H9 (cell line): ENCODE measurements at regions not wholly inside any gene's neighbourhood (a gene's known extent, or its start where the extent isn't known, plus 50 kb on each side); places are given as distances from the start of the nearest gene placed in this dataset.

ENCODE experiments used
- DNase-seq: peaks from one replicate; pipeline ENCODE4 v3.0.0-alpha.2; 2017
- H2AFZ ChIP-seq: one replicate; pipeline ENCODE4 v1.6.1; 2013; ENCODE audit warnings: mild to moderate bottlenecking, low read length, control low read depth, moderate library complexity
- H2AK5ac ChIP-seq: 2 replicates; pipeline ENCODE4 v1.6.1; 2013; ENCODE audit warnings: low read length, control low read depth, mixed read lengths; ENCODE audit not compliant: insufficient read length
- H2BK120ac ChIP-seq: one replicate; pipeline ENCODE4 v1.6.1; 2013; ENCODE audit warnings: low read depth, mild to moderate bottlenecking, low read length, control low read depth, inconsistent platforms; ENCODE audit not compliant: poor library complexity, severe bottlenecking
- H2BK12ac ChIP-seq: 2 replicates; pipeline ENCODE4 v1.6.1; 2013; ENCODE audit warnings: low read length, control low read depth, mixed read lengths, low read depth; ENCODE audit not compliant: insufficient read length
- H2BK15ac ChIP-seq: 2 replicates; pipeline ENCODE4 v1.6.1; 2013; ENCODE audit warnings: low read depth, low read length, control low read depth
- H2BK20ac ChIP-seq: one replicate; pipeline ENCODE4 v1.6.1; 2013; ENCODE audit warnings: low read depth, mild to moderate bottlenecking, low read length, control low read depth, inconsistent platforms; ENCODE audit not compliant: poor library complexity, severe bottlenecking
- H2BK5ac ChIP-seq: 2 replicates; pipeline ENCODE4 v1.6.1; 2013; ENCODE audit warnings: low read length, control low read depth, mixed read lengths; ENCODE audit not compliant: insufficient read length
- H3K14ac ChIP-seq: 2 replicates; pipeline ENCODE4 v1.6.1; 2013; ENCODE audit warnings: low read length, control low read depth; ENCODE audit not compliant: insufficient read depth
- H3K18ac ChIP-seq: 2 replicates; pipeline ENCODE4 v1.6.1; 2013; ENCODE audit warnings: low read depth, mild to moderate bottlenecking, mixed read lengths, low read length, control low read depth; ENCODE audit not compliant: insufficient read length
- H3K23ac ChIP-seq: 2 replicates; pipeline ENCODE4 v1.6.1; 2013; ENCODE audit warnings: low read length, control low read depth, mixed read lengths, low read depth; ENCODE audit not compliant: insufficient read length
- H3K23me2 ChIP-seq: 2 replicates; pipeline ENCODE4 v1.6.1; 2013; ENCODE audit warnings: low read depth, mild to moderate bottlenecking, mixed read lengths, low read length, control low read depth; ENCODE audit not compliant: insufficient read length, poor library complexity, severe bottlenecking
- H3K27ac ChIP-seq: 2 replicates; pipeline ENCODE4 v1.5.1; 2013; ENCODE audit warnings: low read length, control low read depth, mixed read lengths, low read depth; ENCODE audit not compliant: insufficient read length
- H3K27me3 ChIP-seq: 2 replicates; pipeline ENCODE4 v1.6.1; 2013; ENCODE audit warnings: low read length, control low read depth, inconsistent platforms; ENCODE audit not compliant: insufficient read depth
- H3K4ac ChIP-seq: 2 replicates; pipeline ENCODE4 v1.6.1; 2013; ENCODE audit warnings: low read depth, mild to moderate bottlenecking, control low read depth, inconsistent platforms, low read length, moderate library complexity
- H3K4me1 ChIP-seq: 2 replicates; pipeline ENCODE4 v1.6.1; 2013; ENCODE audit warnings: low read length, control low read depth, inconsistent platforms; ENCODE audit not compliant: insufficient read depth
- H3K4me2 ChIP-seq: 2 replicates; pipeline ENCODE4 v1.6.1; 2013; ENCODE audit warnings: low read length, control low read depth, mixed read lengths; ENCODE audit not compliant: insufficient read length, insufficient read depth
- H3K56ac ChIP-seq: 2 replicates; pipeline ENCODE4 v1.6.1; 2013; ENCODE audit warnings: low read depth, mild to moderate bottlenecking, mixed read lengths, low read length, control low read depth; ENCODE audit not compliant: insufficient read length
- H3K79me1 ChIP-seq: 2 replicates; pipeline ENCODE4 v1.6.1; 2013; ENCODE audit warnings: low read depth, mild to moderate bottlenecking, moderate library complexity, low read length, control low read depth, inconsistent platforms; ENCODE audit not compliant: insufficient read depth, poor library complexity, severe bottlenecking
- H3K79me2 ChIP-seq: 2 replicates; pipeline ENCODE4 v1.6.1; 2013; ENCODE audit warnings: low read length, control low read depth, inconsistent platforms; ENCODE audit not compliant: insufficient read depth
- H3K9ac ChIP-seq: 2 replicates; pipeline ENCODE4 v1.6.1; 2013; ENCODE audit warnings: low read length, control low read depth, mixed read lengths; ENCODE audit not compliant: insufficient read length; ENCODE audit errors: extremely low read depth
- H3K9me3 ChIP-seq: one replicate; pipeline ENCODE4 v1.6.1; 2013; ENCODE audit warnings: low read depth, low read length, inconsistent platforms; ENCODE audit not compliant: control insufficient read depth
- H3T11ph ChIP-seq: one replicate; pipeline ENCODE4 v1.6.1; 2013; ENCODE audit warnings: mild to moderate bottlenecking, low read length, control low read depth, inconsistent platforms
- H4K20me1 ChIP-seq: one replicate; pipeline ENCODE4 v1.6.1; 2013; ENCODE audit not compliant: control insufficient read depth, insufficient read length, insufficient read depth
- H4K5ac ChIP-seq: 2 replicates; pipeline ENCODE4 v1.6.1; 2013; ENCODE audit warnings: low read depth, mild to moderate bottlenecking, mixed read lengths, low read length, control low read depth; ENCODE audit not compliant: insufficient read length
- H4K8ac ChIP-seq: replicated peaks from 2 replicates; pipeline ENCODE4 v1.6.1; 2013; ENCODE audit warnings: low read length, control low read depth, mixed read lengths, low read depth; ENCODE audit not compliant: insufficient read length
- H4K91ac ChIP-seq: 2 replicates; pipeline ENCODE4 v1.6.1; 2013; ENCODE audit warnings: low read depth, mild to moderate bottlenecking, moderate library complexity, mixed read lengths, low read length, control low read depth; ENCODE audit not compliant: insufficient read length
- H3K27ac Mint-ChIP-seq, 3 experiments: 2 replicates in 2 of 3; 3 replicates in 1 of 3; pipeline ENCODE4 v1.8.0; 2020 to 2021; ENCODE audit warnings: mixed read lengths in 3 of 3, mild to moderate bottlenecking in 1 of 3, moderate library complexity in 1 of 3
- H3K27me3 Mint-ChIP-seq: 2 replicates; pipeline ENCODE4 v1.8.0; 2021; ENCODE audit warnings: low read depth, mild to moderate bottlenecking, moderate library complexity, mixed read lengths
- H3K36me3 Mint-ChIP-seq, 3 experiments: 2 replicates in 2 of 3; 3 replicates in 1 of 3; pipeline ENCODE4 v1.8.0; 2020 to 2021; ENCODE audit warnings: low read depth in 3 of 3, mixed read lengths in 3 of 3; ENCODE audit not compliant: insufficient read depth in 1 of 3
- H3K4me1 Mint-ChIP-seq, 2 experiments: 2 replicates each; pipeline ENCODE4 v1.8.0; 2020; ENCODE audit warnings: mixed read lengths in 2 of 2
- H3K4me3 Mint-ChIP-seq, 2 experiments: 2 replicates in 1 of 2; 3 replicates in 1 of 2; pipeline ENCODE4 v1.8.0; 2020 to 2021; ENCODE audit warnings: mild to moderate bottlenecking in 2 of 2, mixed read lengths in 2 of 2, moderate library complexity in 1 of 2
- H3K9me3 Mint-ChIP-seq, 2 experiments: 2 replicates in 1 of 2; 3 replicates in 1 of 2; pipeline ENCODE4 v1.8.0; 2020; ENCODE audit warnings: mild to moderate bottlenecking in 2 of 2, mixed read lengths in 2 of 2, moderate library complexity in 1 of 2
- CTCF ChIP-seq: fragments of 200-600 bp; sonication (generic); conservative IDR thresholded peaks from 3 replicates; pipeline ENCODE4 v1.8.0; 2021; ENCODE audit warnings: antibody characterized with exemption, mild to moderate bottlenecking
- WGBS: extraction: QIAGEN DNeasy Blood & Tissue Kit; methylation state at CpG from one replicate; pipeline ENCODE4 v1.1.7; 2013; ENCODE audit warnings: missing lambda C conversion rate, low lambda C conversion rate, mixed read lengths; ENCODE audit not compliant: insufficient read length; ENCODE audit errors: extremely low coverage; 5-methylcytosine and 5-hydroxymethylcytosine counted together

- Histone ChIP-seq H4K8ac (no peak overlapping the region), H2BK15ac (no peak overlapping the region), H3K27me3 (no peaks in the 10 kb centered on the region), H3K14ac (no peak overlapping the region), H3K18ac (no peak overlapping the region), H2BK5ac (no peak overlapping the region), H4K5ac (no peak overlapping the region), H3K79me2 (no peaks in the 10 kb centered on the region), H2BK20ac (no peak overlapping the region), H4K91ac (no peak overlapping the region), H2AFZ (no peak overlapping the region), H3K23me2 (no peaks in the 10 kb centered on the region), H3K27ac (no peak overlapping the region), H4K20me1 (no peaks in the 10 kb centered on the region), H3K4me1 (no peaks in the 10 kb centered on the region), H3K9me3 (no peaks in the 10 kb centered on the region), H3K9ac (no peak overlapping the region), H2AK5ac (no peak overlapping the region), H3T11ph (no peak overlapping the region), H2BK12ac (no peak overlapping the region), H3K4ac (no peak overlapping the region), H3K79me1 (no peaks in the 10 kb centered on the region), H3K4me2 (no peak overlapping the region), H2BK120ac (no peak overlapping the region), H3K23ac (no peak overlapping the region), H3K56ac (no peak overlapping the region)
- H3K36me3 Mint-ChIP-seq = no peaks in the 10 kb centered on the region; a peak in 1 of 7 replicates
- WGBS = no CpG with 5 or more reads among the region's 3 CpGs
- no peaks in the 10 kb centered on the region for H3K4me1 Mint-ChIP-seq
- no peaks in the 10 kb centered on the region for H3K27me3 Mint-ChIP-seq
- no peak overlapping the region for H3K4me3 Mint-ChIP-seq
- DNase-seq = no peak
- TF ChIP-seq CTCF = no peak
- no peaks in the 10 kb centered on the region for H3K9me3 Mint-ChIP-seq
- H3K27ac Mint-ChIP-seq = no peak overlapping the region
Observed at GRCh38 chr4:123081971-123082370, 159.6 kb upstream of the NUDT6 start.
